ENCODE measurements at regions not wholly inside any gene's neighbourhood (a gene's known extent, or its start where the extent isn't known, plus 50 kb on each side); places are given as distances from the start of the nearest gene placed in this dataset.

- Histone ChIP-seq H3K79me2 (ENCODE audit: insufficient read depth, low read length) (no peaks in the 10 kb centered on the region), H2AFZ (ENCODE audit: low read depth, low read length, poor library complexity, severe bottlenecking) (no peak overlapping the region), H3K27me3 (ENCODE audit: insufficient read depth, low read length) (peaks cover 19% of the 10 kb centered on the region), H3K36me3 (ENCODE audit: control insufficient read depth in 1 of 2, insufficient read depth in 2 of 2, low read length in 2 of 2) (no peaks in the 10 kb centered on the region), H4K20me1 (ENCODE audit: insufficient read depth) (no peaks in the 10 kb centered on the region), H3K9ac (ENCODE audit: low read length) (no peak overlapping the region), H3K27ac (ENCODE audit: low read depth, low read length) (no peak overlapping the region), H3K9me2 (ENCODE audit: insufficient read depth) (no peaks in the 10 kb centered on the region), H3K4me2 (ENCODE audit: low read length) (no peak overlapping the region), H3K4me3 (replicated peaks in 1 of 2; ENCODE audit: low read depth in 1 of 2, low read length in 2 of 2) (no peak overlapping the region), H3K4me1 (ENCODE audit: control insufficient read depth in 1 of 2, insufficient read depth in 2 of 2, low read length in 2 of 2) (no peaks in the 10 kb centered on the region), H3K9me3 (ENCODE audit: control insufficient read depth in 1 of 2, insufficient read depth in 1 of 2, low read depth in 1 of 2, low read length in 2 of 2) (no peaks in the 10 kb centered on the region)
- ChIA-PET CTCF (no interaction called here), POLR2A (no interaction called here), RAD21 (ENCODE audit: low non-redundant PET in 1 of 2, low total read pairs in 2 of 2, uncharacterized antibody in 2 of 2, unreplicated experiment in 2 of 2) (no interaction called here)
- no peak for ATAC-seq
- intact Hi-C loops (cut with micrococcal nuclease) = no loop called here
- no peak for DNase-seq (ENCODE audit: low read depth, low spot score)
- TF ChIP-seq POLR2AphosphoS5 (IDR thresholded peaks at IDR 0.05; ENCODE audit: low read depth, low read length) (no peak), ZBTB33 (IDR thresholded peaks at IDR 0.05; ENCODE audit: extremely low read depth, insufficient replicate concordance, low read length) (no peak), EGR1 (IDR thresholded peaks at IDR 0.05; ENCODE audit: low read depth) (no peak), CTCF (IDR thresholded peaks at IDR 0.05 in 2 of 3, conservative IDR thresholded peaks at IDR 0.05 in 1 of 3; ENCODE audit: borderline replicate concordance in 1 of 3, insufficient read depth in 1 of 3, low read depth in 2 of 3, low read length in 2 of 3) (no peak), POLR2A (IDR thresholded peaks at IDR 0.05; ENCODE audit: borderline replicate concordance, extremely low read depth, insufficient read depth, insufficient read length) (no peak)
- no TSS peak for BruUV-seq (replicated peaks)
These were observed 170.1 kb downstream of the OTUD1 start for GRCh38 chr10:23608926-23609325.
